M059J (cell line): ENCODE measurements at regions not wholly inside any gene's neighbourhood (a gene's known extent, or its start where the extent isn't known, plus 50 kb on each side); places are given as distances from the start of the nearest gene placed in this dataset.
A peak's percentile ranks its signal among the peaks of the same experiment; 100 is the strongest.

Experiments
- DNase-seq: peaks from one replicate; pipeline ENCODE4 v3.0.0-alpha.2; 2012; ENCODE audit warnings: low read depth

- DNase-seq: peak; percentile 72
These were observed 133.8 kb upstream of the ACVR2A start for GRCh38 chr2:147711031-147711430.

- DNase-seq: no peak
These were observed 135.2 kb upstream of the ACVR2A start for GRCh38 chr2:147709655-147710054.

- no peak for DNase-seq
These were observed 141.7 kb upstream of the ACVR2A start for GRCh38 chr2:147703171-147703570.

GRCh38 chr2:147698166-147698565 lies 146.7 kb upstream of the ACVR2A start:
- DNase-seq: no peak

- no peak for DNase-seq
These were observed 148.4 kb upstream of the ACVR2A start for GRCh38 chr2:147696426-147696825.

DNA sequence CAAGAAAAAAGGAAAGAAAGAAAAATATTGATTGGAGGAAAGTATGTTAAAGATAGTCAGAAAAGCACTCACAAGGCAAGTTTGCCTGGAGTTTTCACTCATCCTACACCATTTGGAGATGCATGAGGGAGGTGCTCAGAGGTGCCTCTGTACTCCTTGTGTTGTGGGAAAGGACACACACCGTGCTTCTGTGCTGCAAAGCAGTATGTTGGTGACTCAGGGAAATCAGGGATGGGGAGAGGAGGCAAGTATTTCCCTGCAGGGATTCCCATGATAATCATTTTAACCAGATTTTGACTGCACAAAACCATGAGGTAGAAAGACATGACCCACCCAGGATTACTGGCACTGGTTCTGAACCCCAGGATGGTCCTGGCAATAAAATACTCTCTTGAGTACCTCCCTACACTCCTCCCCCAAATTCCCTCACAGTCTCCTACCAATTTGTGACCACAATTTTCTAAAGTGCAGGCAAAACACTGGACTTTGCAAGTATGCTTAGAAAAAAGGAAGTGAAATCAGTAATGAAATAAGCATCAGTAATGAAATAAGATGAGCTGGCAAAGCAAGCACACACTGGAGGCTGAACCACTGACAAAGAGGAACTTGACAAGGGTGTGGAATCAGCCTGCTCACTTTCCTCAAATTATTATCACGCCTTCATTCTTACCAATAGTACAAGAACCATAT lies 155.5 kb upstream of the ACVR2A start:
- DNase-seq: no peak

GRCh38 chr2:147688242-147688641 lies 156.6 kb upstream of the ACVR2A start:
- no peak for DNase-seq

- DNase-seq: no peak
These were observed 158.5 kb upstream of the ACVR2A start for GRCh38 chr2:147686365-147686764.

GRCh38 chr2:147684903-147685302 lies 159.9 kb upstream of the ACVR2A start:
- no peak for DNase-seq

GRCh38 chr2:147683380-147683779 lies 161.4 kb upstream of the ACVR2A start:
- DNase-seq: no peak

- DNase-seq: no peak
These were observed 163.7 kb upstream of the ACVR2A start for GRCh38 chr2:147681093-147681492.

DNA sequence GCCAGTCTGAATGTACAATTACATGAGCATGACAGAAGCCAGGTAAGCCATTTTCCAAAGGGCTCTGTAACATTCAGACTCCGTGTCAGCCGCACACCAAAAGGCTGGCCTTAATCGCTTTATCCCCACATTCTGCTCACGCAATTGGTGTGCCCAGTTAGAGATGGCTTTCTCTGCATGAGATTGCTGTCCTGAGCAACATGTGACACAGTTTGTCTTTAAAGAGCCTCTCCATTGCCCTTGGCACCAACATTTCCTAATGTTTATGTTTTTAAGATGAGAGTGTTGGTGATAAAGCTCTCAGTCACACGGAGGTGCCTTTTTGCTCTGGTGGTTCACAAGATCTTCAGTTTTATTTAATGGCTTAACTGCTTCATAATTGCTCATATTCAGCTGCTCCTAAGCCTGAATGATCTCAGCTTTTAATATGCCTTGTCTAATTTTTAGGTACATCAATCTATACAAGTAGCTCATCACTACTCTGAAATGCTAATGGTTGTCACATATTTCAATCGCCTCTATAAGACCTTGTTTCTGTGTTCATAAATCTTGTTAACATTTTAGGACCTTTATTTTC lies 164.8 kb upstream of the ACVR2A start:
- DNase-seq: no peak

DNA sequence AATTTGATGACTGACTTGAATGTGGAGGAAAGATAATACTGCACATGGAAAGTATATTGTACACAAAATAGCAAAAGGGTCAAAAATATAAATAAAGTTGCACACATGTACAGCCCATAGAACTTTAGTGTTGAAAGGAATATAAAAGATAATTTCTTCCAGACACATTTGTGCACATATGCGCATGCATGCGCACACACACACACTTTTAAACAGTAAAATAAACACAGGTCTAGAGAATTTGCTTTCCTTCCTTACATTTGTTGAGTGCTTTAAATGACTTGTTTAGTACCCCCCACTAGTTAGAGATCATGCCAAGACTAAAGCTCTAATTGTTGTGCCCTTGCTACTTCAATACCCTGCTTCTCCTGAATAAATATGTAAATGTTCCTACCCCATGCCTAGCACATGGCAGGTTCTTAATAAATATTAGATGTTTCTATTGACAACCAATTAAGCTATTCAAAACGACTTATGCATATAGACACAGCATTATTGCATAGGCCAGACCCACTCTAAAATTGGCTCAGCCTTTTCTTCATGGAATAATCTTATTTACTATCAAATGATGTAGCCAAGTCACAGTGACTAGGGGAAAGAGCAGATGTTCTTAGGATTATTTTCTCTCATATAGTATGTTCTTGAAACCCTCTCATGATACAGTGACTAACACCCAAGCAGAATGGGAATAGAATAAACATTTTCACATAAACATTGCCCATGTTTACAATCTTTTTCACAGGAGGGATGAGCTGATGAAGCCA lies 165.5 kb upstream of the ACVR2A start:
- no peak for DNase-seq

- DNase-seq: no peak
These were observed 179.7 kb upstream of the ACVR2A start for GRCh38 chr2:147665105-147665504.

- no peak for DNase-seq
These were observed 180.9 kb upstream of the ACVR2A start for GRCh38 chr2:147663962-147664361.

DNA sequence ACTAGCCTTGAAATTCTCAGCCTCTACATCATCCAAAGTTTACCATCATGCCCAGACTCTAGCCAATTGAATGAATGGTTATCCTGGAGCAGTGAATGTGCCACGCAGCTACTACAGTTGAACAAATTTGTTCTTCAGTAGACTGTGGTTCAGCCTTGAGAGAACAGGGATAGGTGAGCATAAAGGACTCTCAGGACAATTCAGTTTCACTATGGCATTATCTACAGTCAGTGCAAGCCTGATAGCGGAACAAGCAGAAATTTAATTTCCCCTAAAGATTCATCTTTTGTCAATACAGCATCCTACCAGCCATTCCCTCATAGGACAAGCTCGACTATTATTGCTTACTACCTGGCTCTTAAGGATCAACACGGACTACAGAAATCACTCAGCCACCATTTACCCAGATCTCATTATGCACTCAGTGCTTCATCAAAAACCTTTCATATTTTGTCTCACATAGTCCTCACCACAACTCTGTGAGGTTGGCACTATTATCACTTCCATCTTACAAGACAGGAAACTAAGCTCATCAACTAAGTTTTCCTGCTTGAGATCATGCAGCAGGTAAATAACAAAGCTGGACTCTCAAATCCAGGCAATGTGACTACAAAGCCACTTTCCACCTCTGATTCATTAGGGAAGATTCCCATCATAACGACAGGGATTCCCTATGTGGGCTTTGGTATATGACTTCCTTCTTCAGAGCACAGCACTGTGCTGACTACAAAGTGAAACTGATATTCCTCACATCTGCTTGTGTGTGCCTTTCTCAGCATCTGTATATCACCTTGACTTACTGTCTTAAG lies 181.5 kb upstream of the ACVR2A start:
- DNase-seq: no peak

DNA sequence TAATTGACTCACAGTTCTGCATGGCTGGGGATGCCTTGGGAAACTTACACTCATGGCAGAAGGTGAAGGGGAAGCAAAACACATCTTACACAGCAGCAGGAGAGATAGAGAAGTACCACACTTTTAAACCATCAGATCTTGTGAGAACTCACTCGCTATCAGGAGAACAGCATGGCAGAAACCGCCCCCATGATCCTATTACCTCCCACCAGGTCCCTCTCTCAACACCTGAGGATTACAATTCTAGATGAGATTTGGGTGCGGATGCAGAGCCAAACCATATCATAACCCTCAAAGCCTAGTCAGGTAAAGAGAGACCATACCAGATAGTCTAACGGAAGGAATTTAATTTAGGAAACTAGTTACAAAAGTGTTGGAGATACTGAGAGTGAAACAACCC lies 182.6 kb upstream of the ACVR2A start:
- DNase-seq: no peak

DNA sequence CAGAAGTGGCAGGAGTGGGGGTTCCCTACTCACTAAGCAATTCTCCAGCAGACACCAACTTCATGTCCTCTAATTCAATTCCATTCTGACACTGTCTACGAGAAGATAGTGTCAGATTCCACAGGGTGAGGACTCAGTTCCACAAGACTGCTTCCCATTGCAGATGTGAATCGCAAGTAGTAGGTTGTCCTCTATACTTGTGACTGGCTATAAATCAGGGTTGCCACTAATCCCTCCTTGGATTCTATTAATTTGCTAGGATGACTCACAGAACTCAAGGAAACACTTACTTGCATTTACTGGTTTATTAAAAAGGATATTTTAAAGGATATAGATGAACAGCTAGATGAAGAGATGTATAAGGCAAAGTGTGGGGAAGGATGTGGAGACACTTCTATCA lies 184.1 kb upstream of the ACVR2A start:
- no peak for DNase-seq

- peak; percentile 32 for DNase-seq
These were observed 185.8 kb upstream of the ACVR2A start for GRCh38 chr2:147659051-147659450.

DNA sequence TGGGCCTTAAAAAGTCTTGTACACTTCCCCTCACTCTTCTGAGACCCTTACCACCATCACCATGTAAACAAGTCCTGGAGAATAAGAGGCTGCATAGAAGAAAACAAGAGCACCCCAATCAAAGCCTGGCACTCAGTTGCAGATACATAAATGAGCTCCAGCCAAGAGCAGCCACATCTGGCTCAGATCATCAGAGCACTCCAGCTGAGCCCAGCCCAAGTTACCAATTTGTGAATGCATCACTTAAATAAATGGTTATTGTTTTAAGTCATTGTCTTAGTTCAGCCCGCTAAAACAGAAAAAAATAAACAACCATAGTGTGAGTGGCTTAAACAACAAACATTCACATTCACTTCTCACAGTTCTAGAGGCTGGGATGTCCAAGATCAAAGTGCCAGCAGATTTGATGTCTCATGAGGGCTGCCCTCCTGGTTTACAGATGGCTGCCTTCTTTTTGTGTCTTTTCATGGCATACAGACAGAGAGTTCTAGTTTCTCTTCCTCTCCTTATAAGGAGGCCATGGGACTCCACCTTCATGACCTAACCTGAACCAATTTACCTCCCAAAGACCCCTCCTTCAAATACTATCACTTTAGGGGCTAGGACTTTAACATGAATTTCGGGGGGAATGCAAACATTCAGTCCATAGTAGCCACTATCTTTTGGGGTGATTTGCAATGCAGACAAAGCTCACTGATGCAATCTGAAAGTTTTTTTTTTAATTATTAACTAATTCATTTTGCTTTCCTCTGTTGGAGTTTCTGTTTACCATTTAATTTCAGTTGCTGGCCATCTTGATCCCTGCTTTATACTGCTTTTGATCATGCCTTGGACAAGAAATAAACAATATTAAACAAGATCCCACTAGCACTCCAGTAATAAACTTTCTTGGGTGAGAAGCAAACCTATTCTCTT lies 187.5 kb upstream of the ACVR2A start:
- no peak for DNase-seq

DNA sequence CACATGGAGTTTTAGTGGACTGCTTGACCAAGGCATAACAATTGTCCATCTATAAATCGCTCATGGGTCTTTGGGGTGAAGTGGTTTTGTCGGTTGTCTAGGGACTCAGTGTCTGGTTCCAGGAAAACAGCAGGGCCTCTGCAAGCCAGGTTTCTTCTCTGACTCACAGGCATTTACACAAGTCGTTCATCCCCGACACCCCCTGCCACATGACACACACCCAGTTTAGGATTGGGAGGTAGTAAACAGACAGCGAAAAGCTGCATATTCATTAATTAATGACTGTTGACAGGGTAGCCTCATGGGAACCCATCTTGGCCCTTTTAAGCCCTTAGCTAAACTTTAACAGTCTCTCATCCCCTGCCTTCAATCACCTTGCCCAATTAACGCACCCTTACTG lies 194.8 kb upstream of the ACVR2A start:
- peak; percentile 25 for DNase-seq
